ENCODE measurements at regions not wholly inside any gene's neighbourhood (a gene's known extent, or its start where the extent isn't known, plus 50 kb on each side); places are given as distances from the start of the nearest gene placed in this dataset.

DNA sequence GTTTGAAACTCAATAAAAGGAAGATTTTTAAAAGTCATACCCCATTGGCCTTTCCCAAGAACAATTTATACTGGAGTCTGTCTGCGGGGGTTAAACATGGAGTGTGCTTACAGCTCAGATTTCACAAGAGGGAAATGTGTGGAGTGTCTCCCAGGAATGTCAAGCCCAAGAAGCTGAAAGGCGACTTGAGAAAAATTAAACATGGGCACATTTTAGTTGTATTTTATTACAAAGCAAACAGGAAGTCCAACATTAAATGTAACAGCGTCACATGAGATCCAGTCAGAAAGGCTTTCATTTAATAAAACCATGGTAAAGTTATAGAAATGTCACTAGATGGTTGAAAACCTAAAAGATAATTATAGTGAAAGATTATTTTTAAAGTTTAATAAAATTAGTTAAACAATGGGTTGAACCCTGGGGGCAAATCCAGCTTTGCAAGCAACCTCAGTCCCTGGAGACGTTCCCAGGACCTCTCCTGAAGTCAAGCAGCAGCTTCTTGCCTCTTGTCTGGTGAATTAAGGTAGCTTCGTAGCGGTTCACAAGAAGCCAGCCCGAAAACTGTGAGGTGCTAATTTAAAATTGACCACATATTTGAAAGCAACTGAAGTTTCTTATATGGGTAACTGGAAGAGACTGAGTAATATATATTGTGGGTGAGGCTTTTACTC, 168.4 kb upstream of the EDNRA start:
- Histone ChIP-seq H3K79me2 (ENCODE audit: insufficient read depth, low read length) (no peaks in the 10 kb centered on the region), H3F3A (ENCODE audit: low read depth) (no peaks in the 10 kb centered on the region), H3K9ac (ENCODE audit: low read depth, low read length, poor library complexity, severe bottlenecking) (no peak overlapping the region)

DNA sequence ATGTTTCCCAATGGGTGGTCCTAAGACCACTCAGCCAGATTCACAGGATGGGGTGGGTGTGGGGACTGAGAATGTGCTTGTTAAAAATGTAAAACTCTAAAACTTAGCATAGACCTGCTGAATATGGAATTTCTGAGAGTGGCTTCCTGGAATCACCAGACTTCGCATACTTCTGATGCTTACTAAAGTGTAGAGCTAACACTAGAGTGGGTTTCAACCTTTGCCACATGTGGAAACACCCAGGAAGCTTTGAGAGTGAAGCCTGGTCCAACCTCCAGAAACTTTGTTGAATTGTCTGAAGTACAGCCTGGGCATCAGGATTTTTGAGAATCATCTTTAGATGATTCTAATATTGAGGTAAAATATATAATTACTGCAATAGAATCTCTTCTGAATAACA, 167.8 kb upstream of the EDNRA start:
- H3K36me3 ChIP-seq (ENCODE audit: insufficient read depth, low read length), result no peaks in the 10 kb centered on the region
- no peaks in the 10 kb centered on the region for H3K4me1 ChIP-seq (ENCODE audit: insufficient read depth, low read length, poor library complexity, severe bottlenecking)
- no peaks in the 10 kb centered on the region for H3K9me2 ChIP-seq (replicated peaks; ENCODE audit: low read depth, low read length)
- no peaks in the 10 kb centered on the region for H4K20me1 ChIP-seq (ENCODE audit: insufficient read depth, low read length, poor library complexity, severe bottlenecking)
- no peak overlapping the region for H3K4me2 ChIP-seq (ENCODE audit: low read depth, low read length, poor library complexity, severe bottlenecking)
- no peaks in the 10 kb centered on the region for H3K27me3 ChIP-seq (ENCODE audit: insufficient read depth, low read length, poor library complexity, severe bottlenecking)
- TF ChIP-seq, protein P1, sequence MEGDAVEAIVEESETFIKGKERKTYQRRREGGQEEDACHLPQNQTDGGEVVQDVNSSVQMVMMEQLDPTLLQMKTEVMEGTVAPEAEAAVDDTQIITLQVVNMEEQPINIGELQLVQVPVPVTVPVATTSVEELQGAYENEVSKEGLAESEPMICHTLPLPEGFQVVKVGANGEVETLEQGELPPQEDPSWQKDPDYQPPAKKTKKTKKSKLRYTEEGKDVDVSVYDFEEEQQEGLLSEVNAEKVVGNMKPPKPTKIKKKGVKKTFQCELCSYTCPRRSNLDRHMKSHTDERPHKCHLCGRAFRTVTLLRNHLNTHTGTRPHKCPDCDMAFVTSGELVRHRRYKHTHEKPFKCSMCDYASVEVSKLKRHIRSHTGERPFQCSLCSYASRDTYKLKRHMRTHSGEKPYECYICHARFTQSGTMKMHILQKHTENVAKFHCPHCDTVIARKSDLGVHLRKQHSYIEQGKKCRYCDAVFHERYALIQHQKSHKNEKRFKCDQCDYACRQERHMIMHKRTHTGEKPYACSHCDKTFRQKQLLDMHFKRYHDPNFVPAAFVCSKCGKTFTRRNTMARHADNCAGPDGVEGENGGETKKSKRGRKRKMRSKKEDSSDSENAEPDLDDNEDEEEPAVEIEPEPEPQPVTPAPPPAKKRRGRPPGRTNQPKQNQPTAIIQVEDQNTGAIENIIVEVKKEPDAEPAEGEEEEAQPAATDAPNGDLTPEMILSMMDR (conservative IDR thresholded peaks at IDR 0.05; ENCODE audit: low read length), result no peak
- TF ChIP-seq EZH2phosphoT487 (IDR thresholded peaks at IDR 0.05; ENCODE audit: borderline replicate concordance), result no peak
- no peaks in the 10 kb centered on the region for H3F3A ChIP-seq (ENCODE audit: low read depth)
- no peak overlapping the region for H2AFZ ChIP-seq (ENCODE audit: low read length)
- no peak overlapping the region for H3K9ac ChIP-seq (ENCODE audit: low read depth, low read length, poor library complexity, severe bottlenecking)
- no peaks in the 10 kb centered on the region for H3K9me3 ChIP-seq (ENCODE audit: insufficient read depth, low read depth, low read length)
- no peak overlapping the region for H3K4me3 ChIP-seq (ENCODE audit: low read length, poor library complexity, severe bottlenecking)
- H3K79me2 ChIP-seq (ENCODE audit: insufficient read depth, low read length), result no peaks in the 10 kb centered on the region

More for the DNA sequence above, 168.4 kb upstream of the EDNRA start:
- no peaks in the 10 kb centered on the region for H3K9me3 ChIP-seq (ENCODE audit: insufficient read depth, low read depth, low read length)
- no peaks in the 10 kb centered on the region for H3K27me3 ChIP-seq (ENCODE audit: insufficient read depth, low read length, poor library complexity, severe bottlenecking)
- no peak overlapping the region for H2AFZ ChIP-seq (ENCODE audit: low read length)
- no peaks in the 10 kb centered on the region for H3K4me1 ChIP-seq (ENCODE audit: insufficient read depth, low read length, poor library complexity, severe bottlenecking)
- no peak overlapping the region for H3K4me3 ChIP-seq (ENCODE audit: low read length, poor library complexity, severe bottlenecking)
- TF ChIP-seq, protein P1 (conservative IDR thresholded peaks at IDR 0.05; ENCODE audit: low read length), result no peak
- TF ChIP-seq EZH2phosphoT487 (IDR thresholded peaks at IDR 0.05; ENCODE audit: borderline replicate concordance), result no peak
- H4K20me1 ChIP-seq (ENCODE audit: insufficient read depth, low read length, poor library complexity, severe bottlenecking), result no peaks in the 10 kb centered on the region
- no peaks in the 10 kb centered on the region for H3K9me2 ChIP-seq (replicated peaks; ENCODE audit: low read depth, low read length)
- no peak overlapping the region for H3K4me2 ChIP-seq (ENCODE audit: low read depth, low read length, poor library complexity, severe bottlenecking)
- no peaks in the 10 kb centered on the region for H3K36me3 ChIP-seq (ENCODE audit: insufficient read depth, low read length)

DNA sequence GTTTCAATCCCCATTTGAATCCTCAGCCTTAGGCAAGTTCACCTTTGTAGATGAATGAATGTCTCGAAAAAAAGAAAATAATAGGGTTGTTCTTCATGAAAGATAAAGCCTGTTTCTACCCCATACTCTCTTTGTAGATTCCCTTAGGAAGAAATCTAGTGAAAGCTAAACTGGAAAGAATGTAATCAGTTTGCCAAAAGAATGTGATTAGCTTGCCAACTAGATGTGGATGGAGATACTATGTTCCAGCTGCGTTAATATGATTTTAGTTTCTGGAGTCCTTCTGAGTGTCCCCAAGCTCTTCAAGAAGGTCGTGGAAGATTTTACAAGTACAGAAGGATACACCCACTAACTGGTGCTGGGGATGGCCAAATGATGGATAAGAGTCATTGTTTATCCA, 162.3 kb upstream of the EDNRA start:
- Histone ChIP-seq H3K9me3 (ENCODE audit: insufficient read depth, low read depth, low read length) (no peaks in the 10 kb centered on the region), H3F3A (ENCODE audit: low read depth) (no peaks in the 10 kb centered on the region), H2AFZ (ENCODE audit: low read length) (no peak overlapping the region), H3K36me3 (ENCODE audit: insufficient read depth, low read length) (no peaks in the 10 kb centered on the region), H3K27me3 (ENCODE audit: insufficient read depth, low read length, poor library complexity, severe bottlenecking) (no peaks in the 10 kb centered on the region), H3K79me2 (ENCODE audit: insufficient read depth, low read length) (no peaks in the 10 kb centered on the region), H3K4me2 (ENCODE audit: low read depth, low read length, poor library complexity, severe bottlenecking) (no peak overlapping the region), H3K4me3 (ENCODE audit: low read length, poor library complexity, severe bottlenecking) (no peak overlapping the region), H3K9me2 (replicated peaks; ENCODE audit: low read depth, low read length) (no peaks in the 10 kb centered on the region), H4K20me1 (ENCODE audit: insufficient read depth, low read length, poor library complexity, severe bottlenecking) (no peaks in the 10 kb centered on the region), H3K4me1 (ENCODE audit: insufficient read depth, low read length, poor library complexity, severe bottlenecking) (no peaks in the 10 kb centered on the region), H3K9ac (ENCODE audit: low read depth, low read length, poor library complexity, severe bottlenecking) (no peak overlapping the region)
- TF ChIP-seq, protein P1 (conservative IDR thresholded peaks at IDR 0.05; ENCODE audit: low read length), result no peak
- no peak for TF ChIP-seq EZH2phosphoT487 (IDR thresholded peaks at IDR 0.05; ENCODE audit: borderline replicate concordance)

All from Loucy (cell line).